SJSA1 (cell line): ENCODE measurements at regions not wholly inside any gene's neighbourhood (a gene's known extent, or its start where the extent isn't known, plus 50 kb on each side); places are given as distances from the start of the nearest gene placed in this dataset.

Experiments used
- DNase-seq, 2 experiments: peaks; one replicate each; pipeline ENCODE4 v3.0.0-alpha.2; 2015 to 2020; ENCODE audit warnings: low spot score in 2 of 2, low read depth in 1 of 2
- H3K27ac ChIP-seq: fragments of 250-450 bp; sonication (Bioruptor Pico); 2 replicates; pipeline ENCODE4 v1.5.1; 2020; ENCODE audit warnings: mild to moderate bottlenecking, moderate library complexity
- H3K27me3 ChIP-seq: fragments of 250-450 bp; sonication (Bioruptor Pico); replicated peaks from 2 replicates; pipeline ENCODE4 v1.5.1; 2020; ENCODE audit warnings: mild to moderate bottlenecking, moderate library complexity
- H3K36me3 ChIP-seq: fragments of 250-450 bp; sonication (Bioruptor Pico); 2 replicates; pipeline ENCODE4 v1.5.1; 2020; ENCODE audit warnings: mild to moderate bottlenecking
- H3K4me1 ChIP-seq: fragments of 250-450 bp; sonication (Bioruptor Pico); replicated peaks from 2 replicates; pipeline ENCODE4 v1.6.1; 2021; ENCODE audit warnings: mild to moderate bottlenecking
- H3K4me3 ChIP-seq: fragments of 250-450 bp; sonication (Bioruptor Pico); 2 replicates; pipeline ENCODE4 v1.5.1; 2020; ENCODE audit warnings: mild to moderate bottlenecking
- H3K9me3 ChIP-seq: fragments of 250-450 bp; sonication (Bioruptor Pico); replicated peaks from 2 replicates; pipeline ENCODE4 v1.5.1; 2020; ENCODE audit warnings: mild to moderate bottlenecking

DNA sequence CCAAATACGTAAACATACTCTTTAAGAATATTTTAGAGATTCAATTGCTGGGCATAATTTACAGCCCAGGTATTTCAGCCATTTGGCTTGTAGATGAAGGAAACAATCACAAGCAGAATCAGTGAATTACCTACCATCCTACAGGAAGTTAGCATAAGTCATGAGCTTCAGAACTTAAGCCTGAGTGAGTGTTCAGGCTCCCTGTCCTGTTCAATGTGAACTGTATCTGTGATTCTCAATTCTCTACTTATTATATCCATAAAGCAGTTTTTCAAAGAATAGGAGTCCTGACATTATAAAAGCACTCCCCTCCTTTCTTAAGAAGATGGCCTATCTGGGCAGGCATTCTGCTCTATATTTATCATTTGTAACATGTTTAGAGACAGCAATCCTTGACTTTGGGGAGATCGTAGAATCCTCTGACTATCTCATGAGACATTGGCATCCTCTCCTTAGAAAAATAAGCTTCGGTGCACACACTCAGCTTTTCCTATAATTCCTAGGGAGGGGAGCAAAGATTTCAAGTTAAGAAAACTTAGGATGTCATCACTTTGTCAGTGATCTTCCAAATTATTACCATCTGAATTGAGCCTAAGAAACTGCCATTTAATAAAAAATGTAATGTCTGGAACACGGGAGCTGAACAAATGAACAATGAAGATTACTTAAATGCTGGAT, 645.2 kb upstream of the IGFBP3 start:
- Histone ChIP-seq H3K36me3 (no peaks in the 10 kb centered on the region), H3K9me3 (no peaks in the 10 kb centered on the region), H3K4me1 (peaks cover 11% of the 10 kb centered on the region), H3K27ac (no peak overlapping the region), H3K27me3 (no peaks in the 10 kb centered on the region), H3K4me3 (no peak overlapping the region)
- DNase-seq = no peak

DNA sequence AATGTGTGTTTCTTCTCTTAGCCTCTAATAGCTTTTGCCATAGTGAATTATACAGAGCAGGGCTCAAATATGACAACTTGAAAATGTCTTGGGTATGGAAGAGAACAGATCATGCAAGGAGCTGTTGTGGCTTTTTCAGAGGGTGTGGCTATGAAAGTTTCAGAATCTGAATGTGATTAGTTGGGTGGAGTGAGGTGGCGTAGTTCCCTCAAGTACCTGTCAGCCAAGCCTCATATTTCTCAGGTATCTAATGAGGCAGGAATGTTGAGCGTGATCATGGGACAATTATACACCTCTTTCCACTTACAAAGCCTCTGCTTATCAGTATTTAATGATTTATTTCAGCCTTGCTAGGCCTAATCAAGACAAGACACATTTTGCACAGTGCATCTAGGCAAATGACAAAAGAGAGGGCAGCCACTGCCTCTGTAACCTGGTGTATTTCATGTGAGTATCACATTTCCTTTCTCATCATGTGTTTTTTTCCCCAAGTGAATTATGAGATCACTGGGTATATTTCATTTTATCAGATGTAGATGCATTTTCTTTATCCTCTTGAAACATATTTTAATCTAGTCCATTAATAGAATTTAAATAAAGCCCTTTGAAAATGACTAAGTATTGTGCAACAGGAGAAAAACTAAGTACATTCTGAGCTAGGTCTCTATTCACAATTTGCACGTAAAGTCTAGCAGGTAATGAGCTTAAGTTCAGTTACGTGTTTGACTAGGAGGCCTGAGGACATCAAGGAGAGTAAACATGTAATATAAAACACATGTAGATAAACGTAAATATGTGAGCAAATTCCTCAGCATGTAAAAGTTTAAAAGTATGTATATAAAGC, 644.4 kb upstream of the IGFBP3 start:
- H3K4me1 ChIP-seq = peaks cover 11% of the 10 kb centered on the region
- no peak overlapping the region for H3K4me3 ChIP-seq
- no peaks in the 10 kb centered on the region for H3K27me3 ChIP-seq
- H3K9me3 ChIP-seq = no peaks in the 10 kb centered on the region
- no peaks in the 10 kb centered on the region for H3K36me3 ChIP-seq
- no peak for DNase-seq
- no peak overlapping the region for H3K27ac ChIP-seq

GRCh38 chr7:46559194-46559832, 638.2 kb upstream of the IGFBP3 start:
- H3K4me1 ChIP-seq = peaks cover 11% of the 10 kb centered on the region
- no peak for DNase-seq
- H3K36me3 ChIP-seq = no peaks in the 10 kb centered on the region
- no peak overlapping the region for H3K4me3 ChIP-seq
- H3K9me3 ChIP-seq = no peaks in the 10 kb centered on the region
- peak overlapping the region; percentile 18; the same call in 1 of the 2 replicates for H3K27ac ChIP-seq
- H3K27me3 ChIP-seq = no peaks in the 10 kb centered on the region

GRCh38 chr7:46558482-46559193, 637.6 kb upstream of the IGFBP3 start:
- no peak overlapping the region for H3K4me3 ChIP-seq
- H3K9me3 ChIP-seq = no peaks in the 10 kb centered on the region
- H3K27me3 ChIP-seq = no peaks in the 10 kb centered on the region
- H3K27ac ChIP-seq = peak overlapping the region; percentile 18; the same call in 1 of the 2 replicates
- no peak for DNase-seq
- peaks cover 11% of the 10 kb centered on the region for H3K4me1 ChIP-seq
- no peaks in the 10 kb centered on the region for H3K36me3 ChIP-seq

DNA sequence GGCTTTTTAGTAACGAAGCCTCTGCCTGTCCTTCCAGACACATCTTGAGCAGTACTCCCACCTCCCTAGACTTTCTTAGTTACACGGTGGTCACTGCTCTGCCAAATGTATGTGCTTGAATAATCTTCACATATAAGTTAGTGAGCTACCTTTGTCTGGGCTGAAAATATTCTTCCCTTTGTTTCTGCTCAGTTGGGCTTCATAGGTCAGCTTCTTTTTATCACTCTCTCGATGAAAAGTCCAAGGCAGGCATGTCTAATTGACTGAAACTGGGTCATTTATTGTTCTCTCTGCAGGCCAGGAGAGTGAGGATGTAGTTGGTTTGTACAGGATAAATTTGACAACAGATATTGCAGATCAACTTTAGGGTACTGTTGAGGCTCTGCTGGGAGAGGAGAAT, 636.7 kb upstream of the IGFBP3 start:
- Histone ChIP-seq H3K4me1 (peaks cover 11% of the 10 kb centered on the region), H3K4me3 (no peak overlapping the region), H3K27ac (no peak overlapping the region), H3K27me3 (no peaks in the 10 kb centered on the region), H3K9me3 (no peaks in the 10 kb centered on the region), H3K36me3 (no peaks in the 10 kb centered on the region)
- DNase-seq = no peak

GRCh38 chr7:46557295-46557711, 636.2 kb upstream of the IGFBP3 start:
- H3K4me3 ChIP-seq = no peak overlapping the region
- no peaks in the 10 kb centered on the region for H3K9me3 ChIP-seq
- H3K4me1 ChIP-seq = peaks cover 11% of the 10 kb centered on the region
- H3K36me3 ChIP-seq = no peaks in the 10 kb centered on the region
- no peaks in the 10 kb centered on the region for H3K27me3 ChIP-seq
- H3K27ac ChIP-seq = no peak overlapping the region
- no peak for DNase-seq

- Histone ChIP-seq H3K4me3 (no peak overlapping the region), H3K9me3 (no peaks in the 10 kb centered on the region), H3K27me3 (no peaks in the 10 kb centered on the region), H3K4me1 (peaks cover 11% of the 10 kb centered on the region), H3K36me3 (no peaks in the 10 kb centered on the region), H3K27ac (no peak overlapping the region)
- DNase-seq = no peak
Measured at GRCh38 chr7:46554688-46555422, 633.8 kb upstream of the IGFBP3 start.

DNA sequence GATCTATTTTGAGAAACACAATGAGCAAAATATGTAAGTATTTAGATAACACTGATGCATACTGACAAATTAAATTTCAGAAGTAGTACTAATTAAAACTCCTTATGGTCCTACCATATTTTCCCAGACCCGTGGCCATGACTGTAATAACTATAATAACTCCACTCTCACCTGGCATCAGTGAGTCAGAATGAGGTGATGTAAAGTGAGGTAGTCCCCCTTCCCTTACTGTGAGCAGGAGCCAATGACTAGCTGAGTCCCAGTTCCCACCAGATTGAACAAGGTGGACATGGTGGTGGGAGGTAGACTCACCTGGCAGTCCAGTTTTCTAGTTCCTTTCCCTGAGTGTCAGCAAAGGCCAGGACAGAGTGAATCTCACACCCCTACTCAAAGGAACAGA, 630.5 kb upstream of the IGFBP3 start:
- H3K27me3 ChIP-seq = no peaks in the 10 kb centered on the region
- no peak overlapping the region for H3K4me3 ChIP-seq
- no peak overlapping the region for H3K27ac ChIP-seq
- H3K9me3 ChIP-seq = no peaks in the 10 kb centered on the region
- no peaks in the 10 kb centered on the region for H3K36me3 ChIP-seq
- H3K4me1 ChIP-seq = no peaks in the 10 kb centered on the region
- no peak for DNase-seq

DNA sequence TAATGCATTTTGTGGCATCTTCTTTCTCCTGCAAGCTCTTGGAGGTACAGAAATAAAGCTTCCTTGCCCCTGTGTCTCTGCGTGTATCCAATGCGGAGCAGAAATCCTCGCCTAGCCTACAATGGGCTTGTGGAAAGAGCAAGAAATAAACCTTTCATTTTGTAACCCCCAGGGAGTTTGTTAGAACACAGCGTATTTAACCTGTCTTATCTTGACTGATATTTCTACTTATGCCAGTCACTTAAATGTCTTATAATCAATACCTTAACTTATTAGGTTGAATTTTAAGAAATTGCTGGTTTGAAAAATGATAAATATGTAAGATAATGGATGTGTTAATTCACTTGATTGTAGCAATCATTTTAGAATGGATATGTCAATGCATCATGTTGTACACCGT, 629.8 kb upstream of the IGFBP3 start:
- DNase-seq = no peak
- no peak overlapping the region for H3K4me3 ChIP-seq
- H3K9me3 ChIP-seq = no peaks in the 10 kb centered on the region
- no peaks in the 10 kb centered on the region for H3K27me3 ChIP-seq
- peaks cover 5% of the 10 kb centered on the region for H3K4me1 ChIP-seq
- no peaks in the 10 kb centered on the region for H3K36me3 ChIP-seq
- no peak overlapping the region for H3K27ac ChIP-seq

DNA sequence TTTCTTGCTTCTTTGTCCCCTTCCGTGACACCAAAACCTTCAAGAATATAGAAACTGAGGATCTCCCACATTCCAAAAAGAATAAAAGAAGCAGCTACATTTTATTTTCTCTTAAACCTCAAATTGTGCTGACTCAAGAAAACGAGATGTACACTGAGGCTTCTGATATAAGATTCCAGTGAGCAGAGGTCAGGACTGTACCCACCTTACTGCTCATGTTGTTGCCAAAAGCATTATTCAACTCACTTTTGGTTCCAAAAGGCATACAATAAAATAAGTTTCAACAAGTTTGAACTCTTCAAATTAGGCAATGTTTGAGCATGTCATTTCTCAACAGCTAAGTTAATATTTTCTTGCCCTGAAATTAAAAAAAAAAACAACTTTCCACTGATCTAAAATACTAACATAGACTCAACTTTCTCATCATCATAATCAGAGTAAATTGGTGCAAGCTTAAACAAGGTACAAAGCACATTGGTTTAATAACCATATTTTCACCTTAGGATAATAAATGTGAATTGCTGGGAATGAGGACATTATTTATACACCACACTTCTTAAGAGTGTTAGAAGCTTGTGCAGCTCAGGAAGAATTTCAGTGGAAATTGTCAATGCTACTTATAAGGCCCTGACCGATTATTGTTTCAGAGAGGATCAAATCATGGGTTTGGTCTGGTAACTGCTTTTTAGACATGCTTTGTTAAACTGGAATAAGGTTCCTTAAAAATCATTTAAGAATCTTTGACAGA, 629.0 kb upstream of the IGFBP3 start:
- H3K27ac ChIP-seq = no peak overlapping the region
- no peaks in the 10 kb centered on the region for H3K27me3 ChIP-seq
- no peak for DNase-seq
- peaks cover 13% of the 10 kb centered on the region for H3K4me1 ChIP-seq
- no peak overlapping the region for H3K4me3 ChIP-seq
- H3K9me3 ChIP-seq = no peaks in the 10 kb centered on the region
- no peaks in the 10 kb centered on the region for H3K36me3 ChIP-seq

DNA sequence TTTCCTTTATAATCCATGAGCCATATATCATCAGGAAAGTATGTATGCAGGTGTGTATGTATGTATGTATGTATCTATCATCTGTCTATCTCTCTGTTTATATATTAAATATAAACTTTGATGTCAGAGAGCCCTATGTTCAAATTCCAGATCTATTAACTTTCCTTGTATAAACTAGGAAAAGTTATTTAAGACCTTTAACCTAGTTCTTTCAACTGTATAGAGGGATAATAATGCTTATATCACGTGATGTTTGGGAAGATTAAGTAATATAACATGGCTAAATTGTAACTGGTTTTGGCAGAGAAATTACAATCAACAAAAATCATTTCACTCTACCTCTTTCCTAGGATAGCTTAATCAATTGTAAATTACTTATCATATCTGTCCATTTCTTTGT, 628.3 kb upstream of the IGFBP3 start:
- no peak for DNase-seq
- Histone ChIP-seq H3K27me3 (no peaks in the 10 kb centered on the region), H3K9me3 (no peaks in the 10 kb centered on the region), H3K4me3 (no peak overlapping the region), H3K4me1 (peaks cover 19% of the 10 kb centered on the region), H3K36me3 (no peaks in the 10 kb centered on the region), H3K27ac (no peak overlapping the region)

DNA sequence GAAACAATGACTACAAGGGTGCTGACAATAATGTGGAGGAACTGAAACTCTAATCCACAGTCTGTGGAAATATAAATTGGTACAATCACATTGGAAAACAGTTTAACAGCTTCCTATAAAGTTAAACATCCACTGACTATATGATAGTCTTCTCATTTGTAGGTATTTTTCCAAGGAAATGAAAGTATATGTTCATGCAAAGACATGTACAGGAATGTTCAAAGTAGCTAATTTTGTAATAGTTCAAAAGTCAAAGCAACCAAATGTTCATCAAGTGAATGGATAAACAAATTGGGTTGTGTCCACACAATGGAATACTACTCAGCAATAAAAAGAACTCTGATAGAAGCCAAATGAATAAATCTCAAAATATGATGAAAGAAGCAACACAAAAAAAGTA, 626.0 kb upstream of the IGFBP3 start:
- H3K27ac ChIP-seq = no peak overlapping the region
- no peaks in the 10 kb centered on the region for H3K27me3 ChIP-seq
- peaks cover 29% of the 10 kb centered on the region for H3K4me1 ChIP-seq
- no peak overlapping the region for H3K4me3 ChIP-seq
- H3K9me3 ChIP-seq = no peaks in the 10 kb centered on the region
- no peaks in the 10 kb centered on the region for H3K36me3 ChIP-seq
- no peak for DNase-seq
